ENCODE measurements at regions not wholly inside any gene's neighbourhood (a gene's known extent, or its start where the extent isn't known, plus 50 kb on each side); places are given as distances from the start of the nearest gene placed in this dataset.

DNA sequence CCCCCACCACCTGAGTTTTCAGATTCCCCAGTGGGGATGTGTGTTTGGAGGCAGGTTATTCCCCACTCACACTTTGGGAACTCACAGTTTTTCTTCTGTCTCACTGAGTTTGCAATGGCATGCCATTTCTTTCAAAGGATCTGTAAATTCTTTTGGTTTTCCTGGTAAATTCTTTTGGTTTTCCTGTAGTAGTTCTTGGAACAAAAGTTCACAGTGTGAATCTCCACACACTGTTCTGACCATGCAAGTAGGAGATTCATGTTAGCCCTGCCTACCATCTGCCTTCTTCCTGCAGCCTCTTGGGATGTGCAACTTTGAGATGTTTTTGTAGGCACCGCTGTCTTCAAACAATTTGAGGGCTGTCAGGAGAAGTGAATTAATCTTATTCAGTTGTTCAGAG lies 165.6 kb upstream of the OGFRL1 start:
- DNase-seq (ENCODE audit: low read depth) = peak; percentile 48

- no peak for DNase-seq (ENCODE audit: low read depth)
These were observed 164.3 kb upstream of the OGFRL1 start for GRCh38 chr6:71124340-71124739.

DNA sequence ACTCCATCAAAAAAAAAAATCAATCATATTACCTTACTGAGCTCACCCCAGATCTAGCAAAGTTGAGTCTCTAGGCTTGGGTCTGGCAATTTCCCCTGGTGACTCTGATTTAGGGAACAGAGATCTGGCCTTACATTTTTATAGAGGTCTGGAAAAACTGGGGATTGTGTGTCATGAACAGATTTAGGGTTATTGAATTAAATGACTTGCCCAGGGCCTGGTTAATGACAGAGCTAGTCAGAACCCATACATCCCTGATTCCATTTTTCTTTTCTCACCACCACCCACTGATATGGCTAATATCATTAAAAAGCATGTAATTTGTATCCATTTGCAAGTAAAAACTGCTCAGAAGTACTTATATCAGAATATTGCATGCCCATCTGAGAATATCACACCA lies 163.4 kb upstream of the OGFRL1 start:
- no peak for DNase-seq (ENCODE audit: low read depth)

DNA sequence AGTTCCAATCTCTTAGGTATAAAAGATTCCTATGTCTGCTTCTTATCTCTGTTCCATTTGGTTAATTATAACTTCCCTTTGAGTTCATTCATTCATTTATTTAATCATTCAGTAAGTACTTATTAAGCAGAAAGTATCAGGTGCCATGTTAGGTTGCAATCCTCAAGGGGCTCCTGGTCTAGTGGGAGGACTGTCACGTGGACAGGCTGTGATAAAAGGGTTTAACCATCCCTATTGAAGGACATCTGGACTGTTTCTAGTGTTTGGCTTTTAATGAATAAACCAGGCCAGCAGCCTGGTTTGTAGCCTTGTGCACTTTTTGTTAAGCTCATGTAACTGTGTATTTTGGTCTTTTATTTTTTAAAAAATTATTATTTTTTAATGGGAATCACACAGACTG lies 162.1 kb upstream of the OGFRL1 start:
- DNase-seq (ENCODE audit: low read depth) = no peak

DNA sequence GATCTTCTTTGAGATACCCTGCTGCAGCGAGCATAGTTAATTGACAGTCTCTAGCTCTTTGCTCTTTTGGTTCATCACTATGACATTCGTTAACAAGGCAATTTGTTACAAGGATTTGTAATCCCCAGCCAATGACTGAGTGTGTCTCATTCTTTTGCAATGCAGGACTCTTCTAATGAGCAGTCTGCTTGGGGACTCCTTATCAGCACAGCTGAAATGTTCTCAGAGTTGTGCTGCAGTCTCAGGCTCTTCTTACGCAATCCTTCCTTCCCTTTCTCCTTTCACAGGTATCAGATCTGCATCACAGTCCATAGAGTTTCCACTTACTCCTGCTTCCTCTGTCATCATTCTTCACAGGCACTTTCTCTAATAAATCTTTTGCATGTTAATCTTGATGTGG lies 161.2 kb upstream of the OGFRL1 start:
- DNase-seq (ENCODE audit: low read depth) = no peak

GRCh38 chr6:71130277-71130676 lies 158.3 kb upstream of the OGFRL1 start:
- no peak for DNase-seq (ENCODE audit: low read depth)

GRCh38 chr6:71134929-71135642 lies 153.5 kb upstream of the OGFRL1 start:
- peak; percentile 15 for DNase-seq (ENCODE audit: low read depth)

GRCh38 chr6:71137973-71138372 lies 150.6 kb upstream of the OGFRL1 start:
- no peak for DNase-seq (ENCODE audit: low read depth)

- DNase-seq (ENCODE audit: low read depth) = peak; percentile 52
These were observed 150.2 kb upstream of the OGFRL1 start for GRCh38 chr6:71138376-71138775.

GRCh38 chr6:71139249-71139648 lies 149.4 kb upstream of the OGFRL1 start:
- peak; percentile 94 for DNase-seq (ENCODE audit: low read depth)

DNA sequence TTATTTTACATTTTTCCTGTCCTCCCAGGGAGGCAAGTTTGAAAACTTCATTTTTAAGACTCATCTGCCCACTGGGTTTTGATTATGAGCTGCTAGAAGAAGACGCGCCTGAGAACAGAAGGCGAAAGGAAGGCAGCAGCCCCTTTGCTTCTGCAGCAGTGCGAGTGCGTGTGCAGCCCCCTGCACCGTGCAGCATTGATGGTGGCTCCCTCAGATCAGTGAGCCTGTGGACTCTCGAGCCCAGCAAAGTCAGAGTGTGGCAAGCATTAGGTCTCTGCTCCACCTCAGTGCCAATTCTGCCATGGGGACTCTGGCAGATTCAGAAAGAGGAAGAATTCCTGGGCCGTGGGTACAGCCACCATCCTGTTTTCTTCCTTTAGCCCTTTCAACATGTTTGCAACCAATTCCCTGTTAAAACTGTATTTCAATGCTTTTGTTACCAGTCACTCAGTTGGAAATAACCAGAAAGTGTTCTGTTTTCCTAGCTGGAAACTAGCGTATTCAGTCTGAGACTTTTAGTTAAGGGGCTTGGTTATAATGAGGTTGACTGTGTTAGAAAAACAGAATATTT lies 134.8 kb upstream of the OGFRL1 start:
- no peak for DNase-seq (ENCODE audit: low read depth)

DNA sequence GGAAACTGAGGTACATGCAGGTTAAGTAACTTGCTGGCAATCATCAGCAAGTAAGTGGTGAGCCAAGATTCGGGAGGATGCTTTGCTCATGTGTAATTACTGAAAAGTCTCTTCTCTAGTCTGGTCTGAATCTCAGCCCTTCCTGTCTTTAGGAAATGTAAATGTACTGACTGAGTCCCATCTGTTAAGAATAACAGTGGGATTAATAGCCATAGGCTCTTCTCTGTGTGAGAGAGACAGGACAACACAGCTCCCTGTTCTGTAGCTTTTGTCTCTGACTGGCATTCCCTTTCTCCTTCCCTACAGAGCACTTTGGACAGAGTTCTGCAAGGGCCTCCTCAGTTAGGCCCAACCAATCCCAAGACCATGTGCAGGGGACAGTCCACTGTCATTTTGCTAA lies 131.3 kb upstream of the OGFRL1 start:
- DNase-seq (ENCODE audit: low read depth) = no peak

GRCh38 chr6:71164890-71165289 lies 123.7 kb upstream of the OGFRL1 start:
- no peak for DNase-seq (ENCODE audit: low read depth)

DNA sequence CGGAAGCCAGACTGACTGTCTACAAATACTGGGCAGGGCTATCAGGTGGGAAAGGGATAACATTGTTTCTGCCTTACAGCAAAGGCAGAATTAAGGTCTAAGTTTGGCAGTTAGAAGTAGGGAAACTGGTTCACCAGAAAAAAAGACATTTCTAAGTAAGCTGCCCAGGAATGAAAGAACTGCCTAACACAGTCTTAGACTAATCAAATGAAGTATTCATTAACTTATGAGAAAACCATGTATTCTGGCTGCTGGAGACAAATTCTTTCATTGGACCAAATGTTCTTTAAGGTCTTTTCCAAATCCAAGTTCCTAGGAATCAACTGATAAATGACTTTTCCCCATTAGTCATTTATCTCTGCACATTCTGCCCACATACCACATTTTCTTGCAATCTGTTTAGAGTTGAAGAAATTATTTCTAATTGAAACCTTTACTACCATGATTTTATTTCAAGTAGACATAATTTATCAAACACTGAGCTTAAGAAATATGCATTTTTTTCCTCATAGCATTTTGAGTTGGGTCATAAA lies 120.3 kb upstream of the OGFRL1 start:
- DNase-seq (ENCODE audit: low read depth) = no peak

DNA sequence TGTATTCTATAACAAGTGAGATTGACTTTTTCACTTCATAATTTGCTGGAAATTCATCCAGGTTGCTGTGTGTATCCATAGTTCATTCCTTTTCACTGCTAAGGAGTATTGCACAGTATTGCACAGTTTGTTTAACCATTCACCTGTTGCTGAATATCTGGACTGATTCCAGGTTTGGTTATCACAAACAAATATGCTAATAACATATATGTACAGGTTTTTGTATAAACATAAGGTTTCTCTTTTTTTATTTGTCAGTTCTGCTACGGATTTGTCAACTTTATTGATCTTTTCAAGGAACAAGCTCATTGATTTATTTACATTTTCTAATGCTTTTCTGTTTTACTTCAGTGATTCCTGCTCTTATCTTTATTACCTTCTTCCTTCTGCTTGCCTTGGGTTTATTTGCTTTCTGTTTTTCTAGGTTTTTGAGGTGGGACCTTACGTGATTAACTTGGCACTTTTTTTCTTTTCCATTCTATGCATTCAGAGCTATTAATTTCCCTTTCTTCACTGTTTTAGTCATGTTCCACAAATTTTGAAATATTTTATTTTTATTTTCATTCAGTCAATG lies 117.0 kb upstream of the OGFRL1 start:
- no peak for DNase-seq (ENCODE audit: low read depth)

- no peak for DNase-seq (ENCODE audit: low read depth)
These were observed 109.2 kb upstream of the OGFRL1 start for GRCh38 chr6:71179249-71179885.

DNA sequence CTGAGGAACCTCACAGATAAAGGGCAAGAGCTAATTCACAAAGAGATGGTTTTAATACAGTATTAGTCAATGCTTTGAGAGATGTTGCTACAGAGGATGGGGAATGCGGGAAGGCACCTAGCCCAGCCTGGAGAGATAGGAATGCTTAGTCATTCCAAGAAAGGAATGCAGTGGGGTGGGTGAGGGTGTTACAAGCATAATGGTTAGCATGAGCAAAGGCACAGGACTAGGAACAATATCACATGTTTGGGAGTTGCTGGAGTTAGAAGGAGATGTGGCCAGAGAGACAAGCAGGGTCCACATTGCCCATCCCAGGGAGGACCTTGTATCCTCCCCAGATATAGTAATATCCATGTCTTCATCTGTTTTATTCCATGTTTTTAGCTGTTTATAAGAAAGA lies 107.0 kb upstream of the OGFRL1 start:
- DNase-seq (ENCODE audit: low read depth) = peak; percentile 81

- DNase-seq (ENCODE audit: low read depth) = no peak
These were observed 101.5 kb upstream of the OGFRL1 start for GRCh38 chr6:71187141-71187540.

- peak; percentile 41 for DNase-seq (ENCODE audit: low read depth)
These were observed 97.8 kb upstream of the OGFRL1 start for GRCh38 chr6:71190809-71191208.

- peak; percentile 46 for DNase-seq (ENCODE audit: low read depth)
These were observed 93.9 kb upstream of the OGFRL1 start for GRCh38 chr6:71194724-71195123.

DNA sequence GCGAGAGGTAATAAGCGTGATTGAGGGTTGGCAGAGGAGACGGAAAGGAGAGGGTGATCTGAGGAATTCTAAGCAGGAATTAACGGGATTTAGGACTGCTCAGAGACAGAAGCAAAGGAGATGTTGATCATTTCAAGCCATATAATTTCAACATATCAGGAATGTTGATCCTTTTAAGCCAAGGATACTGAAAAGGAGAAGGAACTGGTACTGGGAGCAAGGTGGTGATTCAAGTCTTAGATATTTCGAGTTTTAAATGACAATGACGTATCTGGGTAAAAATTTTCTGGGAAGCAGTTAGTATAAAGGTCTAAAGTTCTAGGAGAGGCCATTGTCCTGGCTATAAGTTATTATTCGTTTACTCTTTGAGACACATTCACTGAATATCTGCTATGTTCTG lies 91.3 kb upstream of the OGFRL1 start:
- DNase-seq (ENCODE audit: low read depth) = no peak

- DNase-seq (ENCODE audit: low read depth) = peak; percentile 47
These were observed 90.8 kb upstream of the OGFRL1 start for GRCh38 chr6:71197780-71198179.

GRCh38 chr6:71198908-71199307 lies 89.7 kb upstream of the OGFRL1 start:
- no peak for DNase-seq (ENCODE audit: low read depth)

All from RPMI7951 (cell line).